Stimulated activated CD8-positive, alpha-beta memory T cell treated with anti-CD3 and anti-CD28 coated beads, Interleukin-12 subunit alpha, Interleukin-12 subunit beta, amount 100 ng/mL, for 1 hour (primary cell): ENCODE measurements at regions not wholly inside any gene's neighbourhood (a gene's known extent, or its start where the extent isn't known, plus 50 kb on each side); places are given as distances from the start of the nearest gene placed in this dataset.

Experiments
- DNase-seq: peaks from one replicate; pipeline ENCODE4 v3.0.0-alpha.2; 2020; ENCODE audit warnings: low read depth

DNA sequence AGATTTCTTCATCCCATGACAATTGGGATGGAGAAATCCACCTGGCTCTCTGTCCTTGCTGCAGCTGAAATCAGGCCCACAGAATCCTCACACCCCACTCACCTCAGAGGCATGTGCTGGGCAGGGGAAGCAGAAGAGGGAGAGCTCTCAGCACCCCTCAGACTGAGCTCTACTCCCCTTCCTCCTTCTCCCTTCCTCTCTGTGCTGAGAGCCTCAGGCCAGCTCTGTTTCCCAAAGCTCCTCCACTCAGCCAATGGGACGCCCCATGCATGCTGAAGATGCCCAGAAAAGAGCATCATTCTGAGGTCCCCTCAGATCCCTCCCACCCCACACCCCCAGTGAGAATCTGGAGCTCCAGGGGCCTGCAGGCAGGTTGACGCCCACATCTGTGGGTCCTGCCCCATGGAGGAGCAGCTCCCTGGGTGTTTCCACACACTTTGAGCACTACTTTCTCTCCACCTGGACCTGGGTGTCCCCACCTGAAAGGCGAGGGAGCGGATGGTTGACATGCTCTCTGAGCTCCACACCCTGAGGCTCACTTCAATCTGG is 637.7 kb upstream of the ID2 start:
- no peak for DNase-seq

DNA sequence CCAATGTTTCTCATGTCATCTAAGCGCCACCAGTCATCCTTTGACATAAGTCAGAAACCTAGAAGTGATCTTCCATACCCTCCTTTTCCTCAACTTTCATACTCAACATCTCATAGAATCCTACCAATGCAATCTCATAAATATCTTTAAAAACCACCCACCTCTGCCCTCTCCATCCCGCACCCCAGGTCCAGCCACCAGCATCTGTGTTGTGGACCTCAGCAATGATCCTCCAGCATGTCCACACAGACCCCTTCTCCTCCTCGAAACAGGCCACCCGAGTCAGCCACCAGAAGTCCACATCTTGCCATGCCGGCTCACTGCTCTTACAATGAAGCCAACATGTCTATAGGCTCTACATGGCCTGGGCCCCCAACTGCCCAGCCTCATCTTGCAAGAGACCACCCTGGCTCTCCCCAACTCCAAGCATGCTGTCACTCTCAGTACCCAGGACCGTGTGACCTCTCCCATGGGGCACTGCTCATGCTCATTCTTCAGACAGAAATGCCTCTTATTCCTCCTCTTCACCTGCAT is 636.7 kb upstream of the ID2 start:
- DNase-seq = no peak

DNA sequence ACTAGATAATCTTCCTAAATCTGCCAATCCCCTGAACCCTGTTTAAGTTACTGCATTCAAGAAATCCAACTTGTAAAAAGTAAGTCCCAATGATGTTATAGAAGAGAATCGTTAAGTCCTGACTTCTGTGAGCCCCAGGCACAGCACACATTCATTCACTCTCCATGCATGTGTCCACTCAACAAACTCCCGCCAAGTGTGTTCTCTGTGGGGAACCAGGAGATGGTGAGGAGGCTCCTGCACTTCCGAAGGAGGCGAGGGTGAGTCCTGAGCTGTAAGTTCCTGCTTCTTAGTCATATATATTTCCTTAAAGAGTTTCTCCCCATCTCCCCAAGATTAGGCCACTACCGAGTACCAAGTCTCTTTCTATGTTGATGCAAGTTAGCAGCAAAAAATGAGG is 635.0 kb upstream of the ID2 start:
- DNase-seq = no peak

DNA sequence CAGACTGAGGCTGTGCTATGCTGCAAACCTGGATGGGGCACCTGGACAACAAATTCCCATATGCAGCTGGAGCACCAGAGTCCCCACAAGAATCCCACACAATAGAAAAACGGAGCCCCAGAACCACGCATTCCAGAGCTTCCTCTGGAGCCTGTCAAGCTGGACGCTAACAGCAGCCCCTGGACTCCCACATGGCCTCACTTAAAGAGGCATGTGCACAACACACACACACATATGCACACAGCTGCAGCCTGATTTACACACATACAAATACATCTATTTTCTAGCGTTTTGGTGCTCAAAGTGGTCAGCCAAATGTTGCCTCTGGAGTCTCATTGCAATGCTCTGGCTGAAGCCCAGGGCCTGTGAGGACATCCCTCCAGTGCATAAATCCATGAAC is 632.7 kb upstream of the ID2 start:
- DNase-seq = no peak

DNA sequence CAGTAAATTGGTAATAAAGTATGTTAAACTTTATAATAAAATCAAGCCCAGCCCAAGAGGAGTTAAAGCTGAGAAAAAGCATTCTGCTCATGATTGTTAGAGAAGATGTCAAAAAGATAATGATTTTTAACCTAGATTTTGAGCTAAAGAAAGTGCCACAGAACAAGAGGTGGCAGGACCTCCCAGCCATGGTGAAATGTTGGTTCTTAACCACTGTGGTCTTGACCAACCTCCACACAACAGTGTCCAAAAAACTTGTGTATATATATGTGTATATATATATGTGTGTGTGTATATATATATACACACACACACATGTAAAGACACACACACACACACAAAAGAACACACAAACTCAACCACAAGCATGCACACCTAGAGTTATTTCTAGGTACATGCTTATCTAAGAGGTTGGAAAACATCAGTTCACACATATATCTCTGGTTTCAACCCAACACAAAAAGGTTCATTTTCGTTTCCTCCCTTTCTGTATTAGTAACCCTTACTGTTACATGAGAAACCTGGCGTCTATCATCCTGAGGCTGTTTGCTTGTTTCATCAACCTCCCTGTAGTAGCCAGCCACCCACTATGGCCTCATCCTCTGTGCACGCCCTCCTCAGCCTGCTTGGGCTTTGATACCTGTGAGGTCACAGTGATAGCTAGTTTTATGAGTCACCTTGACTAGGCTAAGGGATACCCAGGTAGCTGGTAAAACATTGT is 631.8 kb upstream of the ID2 start:
- DNase-seq = no peak

DNA sequence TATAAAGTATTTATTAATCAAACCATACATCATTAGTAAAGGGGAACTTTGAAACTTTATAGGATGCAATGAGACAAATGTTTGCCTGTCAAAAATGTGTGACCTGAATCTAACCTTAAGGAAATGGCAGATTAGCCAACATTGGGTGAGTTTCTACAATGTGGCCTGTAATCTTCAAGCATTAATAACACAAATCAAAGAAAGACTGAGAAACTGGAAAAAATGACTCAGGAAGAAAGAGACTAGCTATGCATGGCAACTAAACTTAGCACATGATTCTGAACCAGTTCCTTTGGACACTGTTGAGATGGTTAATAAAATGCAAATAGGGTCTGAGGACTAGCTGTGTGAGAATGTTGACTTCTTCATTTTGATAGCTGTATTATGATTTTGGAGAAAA is 628.6 kb upstream of the ID2 start:
- no peak for DNase-seq

DNA sequence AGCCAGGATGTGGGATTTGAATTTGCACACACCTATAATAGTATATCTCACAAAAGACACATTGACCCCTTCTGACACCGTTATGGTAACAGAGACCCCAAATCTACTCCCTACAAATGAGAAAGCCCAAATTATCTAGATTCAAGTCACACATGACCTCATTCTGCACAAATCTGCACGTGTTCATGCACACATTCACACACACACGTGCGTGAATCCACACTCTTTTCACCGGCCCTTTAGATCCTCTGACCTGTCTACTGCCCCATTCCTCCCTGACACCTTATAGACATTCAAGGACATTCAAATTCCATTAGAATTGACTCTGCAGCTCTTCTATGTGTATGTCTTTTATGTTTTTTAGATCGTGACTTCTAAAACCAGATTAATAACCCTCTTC is 627.8 kb upstream of the ID2 start:
- no peak for DNase-seq

DNA sequence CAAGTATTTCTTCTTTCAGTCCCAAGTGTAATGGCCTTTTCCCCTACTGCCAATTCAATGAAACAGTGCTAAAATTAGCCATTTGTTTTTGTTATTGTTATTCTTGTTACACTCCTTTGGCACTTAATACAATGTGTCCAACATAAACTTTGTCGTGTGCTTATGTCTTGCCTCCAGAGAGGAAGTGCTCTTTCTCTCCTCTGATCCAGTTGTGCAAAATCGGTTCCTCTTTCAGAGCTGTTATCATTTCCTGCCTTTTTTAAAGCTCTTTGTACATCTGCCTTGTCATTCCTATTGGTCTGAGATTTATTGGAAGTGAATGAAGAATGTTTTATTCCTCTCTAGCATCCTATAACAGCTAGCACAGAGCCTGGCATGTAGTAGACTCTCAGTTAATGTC is 623.2 kb upstream of the ID2 start:
- no peak for DNase-seq

DNA sequence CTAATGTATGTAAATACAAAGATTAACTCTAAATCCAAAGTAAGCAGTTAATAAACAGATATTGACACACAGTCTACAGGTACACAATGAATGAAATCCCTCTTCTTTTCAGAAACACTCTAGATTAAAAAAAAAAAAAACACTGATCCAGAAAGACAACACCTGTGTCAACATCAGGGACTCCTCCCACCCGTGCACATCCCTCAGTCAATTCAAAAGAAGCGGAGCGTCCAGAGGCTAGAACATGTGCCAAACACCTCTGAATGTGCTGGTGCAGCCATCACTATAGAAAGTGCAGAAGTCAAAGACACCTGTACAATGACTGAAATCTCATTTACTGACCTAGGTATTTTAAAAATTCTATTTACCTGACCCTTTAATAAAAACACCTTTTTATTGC is 622.6 kb upstream of the ID2 start:
- DNase-seq = no peak

DNA sequence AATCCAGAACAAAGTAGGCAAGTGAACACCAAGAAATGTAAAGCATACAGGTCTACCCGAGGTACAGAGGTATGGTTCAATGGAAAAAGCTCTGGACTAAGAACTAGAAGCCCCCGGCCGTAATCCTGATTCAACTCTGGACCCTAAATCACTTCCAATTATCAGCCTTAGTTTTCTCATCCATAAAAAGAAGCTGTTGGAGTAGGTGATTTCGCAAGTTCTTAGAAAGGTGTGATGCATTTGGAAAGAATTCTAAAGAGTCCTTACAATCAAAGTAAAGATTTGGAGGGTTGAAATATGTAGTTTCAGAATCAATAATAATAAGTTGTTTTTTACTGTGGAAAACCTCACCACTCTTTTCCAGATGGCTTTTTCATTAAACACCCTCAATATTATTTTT is 622.1 kb upstream of the ID2 start:
- no peak for DNase-seq

DNA sequence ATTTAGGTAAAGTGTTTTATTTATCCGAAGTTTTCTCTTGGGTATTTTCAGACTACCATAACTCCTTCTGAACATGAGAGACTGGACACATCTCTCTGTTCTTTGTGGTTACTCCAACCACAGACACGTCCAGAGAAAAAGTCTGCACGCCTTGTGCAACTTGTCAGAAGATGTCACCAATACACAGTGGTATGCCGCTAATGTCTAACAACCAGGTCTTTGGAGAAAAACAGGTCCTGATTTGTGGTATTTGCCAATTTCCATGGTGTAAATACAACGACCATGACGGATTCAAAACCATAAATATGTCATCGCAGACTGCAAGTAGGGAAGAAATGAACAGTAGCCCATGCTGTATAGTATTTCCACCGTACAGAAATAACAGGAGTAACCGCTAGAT is 620.6 kb upstream of the ID2 start:
- no peak for DNase-seq

DNA sequence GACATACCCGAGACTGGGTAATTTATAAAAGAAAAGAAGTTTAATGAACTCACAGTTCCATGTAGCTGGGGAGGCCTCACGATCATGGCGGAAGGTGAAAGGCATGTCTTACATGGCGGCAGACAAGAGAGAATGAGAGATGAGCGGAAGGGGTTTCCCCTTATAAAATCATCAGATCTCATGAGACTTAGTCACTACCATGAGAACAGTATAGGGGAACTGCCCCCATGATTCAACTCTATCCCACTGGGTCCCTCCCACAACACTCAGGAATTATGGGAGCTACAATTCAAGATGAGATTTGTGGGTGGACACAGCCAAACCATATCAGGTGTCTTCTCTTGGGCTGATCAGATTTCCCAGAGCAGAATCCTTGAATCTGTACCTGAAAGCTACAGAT is 617.3 kb upstream of the ID2 start:
- DNase-seq = no peak

DNA sequence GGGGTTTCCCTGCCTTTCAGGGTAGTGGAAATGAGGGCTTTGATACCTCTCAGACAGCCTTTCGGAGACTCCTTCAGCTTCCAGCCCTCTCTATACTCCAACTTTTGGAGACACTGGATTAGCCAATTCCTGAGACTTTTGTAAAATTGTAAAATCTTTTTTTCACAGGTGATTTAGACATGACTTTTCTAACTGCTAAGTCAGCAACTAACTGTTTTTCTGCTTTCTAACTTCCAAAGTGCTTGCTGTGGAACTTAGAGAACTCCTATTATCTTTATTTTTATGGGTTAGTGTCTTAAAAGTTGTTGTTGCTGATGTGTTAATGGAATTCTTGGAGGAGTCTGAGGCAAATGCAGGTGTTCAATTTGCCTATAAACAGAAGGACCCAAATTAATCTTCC is 616.7 kb upstream of the ID2 start:
- DNase-seq = no peak

DNA sequence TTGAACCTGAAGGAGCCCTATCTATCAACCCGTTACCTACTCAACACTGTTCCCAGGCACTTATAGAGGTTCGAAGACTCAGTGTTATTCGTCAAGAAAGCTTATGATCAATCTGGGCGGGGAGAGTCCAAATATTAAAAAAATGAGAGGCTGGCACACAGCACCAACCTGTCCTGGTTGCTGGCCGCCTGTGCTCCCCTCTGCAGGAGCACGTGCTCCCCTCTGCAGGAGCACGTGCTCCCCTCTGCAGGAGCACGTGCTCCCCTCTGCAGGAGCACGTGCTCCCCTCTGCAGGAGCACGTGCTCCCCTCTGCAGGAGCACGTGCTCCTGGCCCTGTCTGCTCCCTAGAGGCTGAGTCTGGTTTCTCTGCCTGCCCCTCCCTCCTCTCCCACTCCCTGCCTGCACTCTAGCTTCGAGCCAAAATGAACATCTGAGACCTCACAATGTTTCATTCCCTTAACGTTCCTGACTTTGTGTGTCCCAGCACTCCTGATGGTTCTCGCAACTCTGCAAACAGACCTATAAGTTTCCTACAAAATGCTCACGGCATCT is 614.0 kb upstream of the ID2 start:
- DNase-seq = no peak

DNA sequence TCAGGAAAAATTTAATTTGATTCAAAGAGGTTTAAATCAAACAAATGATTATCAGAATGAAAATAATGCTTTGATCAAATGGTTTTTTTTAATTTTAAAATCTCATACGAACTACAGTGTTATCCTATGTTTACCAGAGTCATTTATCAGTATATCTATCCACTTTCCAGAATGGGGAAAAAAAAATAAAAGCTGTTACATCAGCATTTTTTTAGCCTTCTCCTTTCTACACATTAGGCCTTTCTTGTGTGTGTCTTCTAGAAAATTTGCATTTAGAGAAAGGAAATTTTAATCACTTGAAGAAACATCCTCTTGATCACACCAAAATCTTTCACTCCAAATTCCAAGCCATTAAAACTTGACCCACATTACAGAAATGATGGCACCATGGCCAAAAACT is 608.9 kb upstream of the ID2 start:
- no peak for DNase-seq

DNA sequence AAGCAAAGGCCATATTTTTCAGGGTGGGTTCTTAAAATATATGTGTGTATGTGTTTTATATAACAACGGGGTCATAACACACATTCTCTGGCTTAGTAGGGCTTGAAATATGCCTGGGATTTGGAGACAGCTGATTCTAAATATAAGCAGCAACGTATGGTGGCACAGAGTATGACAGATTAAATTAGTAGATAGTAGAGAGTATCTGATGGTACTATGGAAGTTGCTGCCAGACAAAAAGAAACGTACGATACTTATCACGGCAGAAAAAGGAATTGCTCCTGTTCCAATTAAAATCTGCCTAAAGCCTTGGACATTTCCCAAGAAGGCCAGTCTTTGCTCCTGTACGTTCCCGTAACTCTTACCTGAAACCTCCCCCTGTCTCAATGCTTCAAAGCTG is 607.9 kb upstream of the ID2 start:
- no peak for DNase-seq

DNA sequence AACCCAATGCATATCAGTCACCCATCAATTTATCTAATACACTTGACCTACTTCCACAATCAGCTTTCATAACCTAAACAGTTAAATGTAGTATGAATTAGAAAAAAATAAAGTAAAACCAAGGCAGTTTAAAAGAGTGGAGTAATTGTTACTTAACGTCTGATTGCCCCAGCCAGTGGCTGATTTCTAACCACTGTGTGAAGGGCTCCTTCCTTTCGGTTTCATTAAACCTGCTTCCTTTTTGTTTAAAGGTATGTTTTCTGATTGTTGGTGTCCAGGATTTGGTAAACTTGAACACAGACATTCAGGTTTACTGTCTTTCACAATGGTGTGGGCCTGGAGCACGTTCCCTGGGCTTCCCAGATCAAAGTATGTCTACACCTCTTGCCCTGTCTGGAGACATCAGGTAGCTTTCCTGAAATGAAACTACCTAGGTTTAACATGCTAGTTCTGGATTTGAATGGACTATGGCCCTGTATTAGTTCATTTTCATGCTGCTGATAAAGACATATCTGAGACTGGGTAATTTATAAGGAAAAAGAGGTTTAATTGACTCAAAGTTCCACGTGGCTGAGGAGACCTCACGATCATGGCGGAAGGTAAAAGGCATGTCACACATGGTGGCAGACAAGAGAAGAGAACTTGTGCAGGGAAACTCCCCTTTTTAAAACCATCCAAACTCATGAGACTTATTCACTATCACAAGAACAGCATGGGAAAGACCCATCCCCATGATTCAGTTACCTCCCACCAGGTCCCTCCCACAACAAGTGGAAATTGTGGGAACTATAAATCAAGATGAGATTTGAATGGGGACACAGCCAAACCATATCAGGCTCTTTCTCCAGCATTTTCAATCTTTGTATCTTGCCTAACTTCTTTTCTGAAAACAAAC is 605.2 kb upstream of the ID2 start:
- DNase-seq = no peak

DNA sequence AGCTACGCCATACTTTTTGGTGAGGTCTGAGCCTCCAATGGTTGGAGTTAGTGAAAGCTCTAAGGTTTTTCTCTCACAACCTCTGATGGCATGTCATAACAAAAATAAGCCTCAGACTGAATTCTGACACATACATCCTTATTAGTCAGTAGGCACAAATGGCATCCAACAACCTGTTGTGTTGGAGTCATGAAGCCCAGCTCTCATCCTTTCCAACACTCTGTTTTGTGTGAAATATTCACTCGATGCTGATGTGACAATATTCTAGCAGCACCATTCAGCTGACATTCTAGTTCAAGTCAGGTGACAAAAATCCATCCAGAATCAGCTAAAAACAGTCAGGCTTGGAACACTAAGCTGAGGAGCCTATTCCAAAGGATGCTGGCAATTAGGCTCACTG is 603.2 kb upstream of the ID2 start:
- no peak for DNase-seq

DNA sequence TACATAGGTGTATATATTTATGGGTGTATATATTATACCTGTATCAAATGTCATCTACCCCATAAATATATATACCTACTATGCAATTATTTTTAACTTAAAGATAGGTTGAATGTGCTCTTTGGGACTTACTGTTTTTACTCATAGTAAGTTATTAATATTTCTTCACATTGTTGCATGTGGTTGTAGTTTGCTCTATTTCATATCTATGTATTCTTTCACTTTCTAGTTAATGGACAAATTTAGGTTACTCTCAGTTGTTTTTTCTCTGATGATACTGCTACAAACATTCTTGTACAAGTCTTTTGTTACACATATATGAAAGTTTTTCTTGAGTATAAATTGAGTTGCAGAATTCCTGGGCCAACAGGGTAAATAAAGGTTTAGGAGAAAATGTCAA is 601.8 kb upstream of the ID2 start:
- DNase-seq = no peak

DNA sequence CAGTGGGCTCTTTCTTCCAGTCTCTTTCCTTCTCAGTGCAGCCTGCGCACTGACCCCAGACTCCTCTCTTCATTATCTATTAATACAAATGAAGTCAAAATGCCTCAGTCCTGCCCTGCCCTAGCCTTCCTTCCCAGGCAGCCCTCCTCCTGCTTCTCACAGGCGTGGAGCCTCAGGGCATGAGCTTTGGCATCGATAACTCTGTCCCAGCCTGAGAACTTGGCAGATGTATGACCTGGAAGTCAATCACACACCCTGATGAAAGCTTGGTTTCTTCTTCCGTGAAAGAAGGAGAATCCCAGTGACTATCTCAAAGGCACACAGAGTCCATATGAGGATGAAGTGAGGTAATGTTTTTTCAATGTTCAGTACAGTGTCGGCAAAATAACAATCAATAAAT is 600.7 kb upstream of the ID2 start:
- DNase-seq = no peak

DNA sequence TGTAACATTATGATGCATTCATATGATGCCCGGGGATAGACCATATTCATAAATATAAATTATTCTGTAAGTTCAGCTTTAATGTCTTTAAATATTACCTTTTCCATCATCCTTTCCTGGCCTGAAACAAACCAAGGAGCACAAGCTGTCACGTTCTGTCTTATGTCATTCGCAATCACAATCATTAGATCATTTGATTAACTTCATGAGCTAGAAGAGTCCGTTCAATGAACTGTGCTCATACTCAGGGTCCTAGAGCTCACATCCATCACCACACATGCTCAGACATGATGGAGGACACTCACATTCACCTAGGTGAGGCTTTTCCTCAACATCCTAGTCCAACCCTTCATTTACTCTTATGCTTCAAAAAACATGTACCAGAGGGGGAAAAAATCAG is 599.0 kb upstream of the ID2 start:
- no peak for DNase-seq

DNA sequence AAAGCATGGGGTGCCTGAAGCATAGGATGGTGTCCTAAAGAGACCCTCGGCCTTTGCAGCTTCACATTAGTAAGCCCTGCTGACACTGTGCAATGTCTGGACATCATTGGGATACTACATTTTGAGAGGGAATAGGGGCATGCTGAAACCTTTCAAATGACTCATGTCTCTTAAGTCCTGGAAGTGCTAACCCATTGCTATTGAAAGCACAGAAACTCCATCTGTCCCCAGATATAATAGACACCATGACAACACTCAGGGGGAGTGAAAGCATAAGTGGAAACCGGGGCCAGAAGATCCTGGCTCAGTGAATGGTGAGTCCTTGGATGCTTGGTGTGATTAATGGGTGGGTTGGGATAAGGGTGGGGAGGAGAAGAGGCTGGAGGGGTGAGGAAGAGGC is 595.5 kb upstream of the ID2 start:
- no peak for DNase-seq
